Common myeloid progenitor, CD34-positive (primary cell): ENCODE measurements at regions not wholly inside any gene's neighbourhood (a gene's known extent, or its start where the extent isn't known, plus 50 kb on each side); places are given as distances from the start of the nearest gene placed in this dataset.

Source experiments
- CTCF ChIA-PET: fragments of 350-600 bp; sonication (Branson Sonifier 250); formaldehyde crosslinking; loops from one replicate; lab custom pipeline; 2021; ENCODE audit warnings: antibody characterized with exemption; lab: Charles Lee
- POLR2A ChIA-PET: fragments of 350-600 bp; sonication (Branson Sonifier 250); formaldehyde crosslinking; loops from one replicate; lab custom pipeline; 2021; ENCODE audit warnings: antibody characterized with exemption; lab: Charles Lee
- DNase-seq, 3 donors: peaks; one replicate each; pipeline versions ENCODE4 v3.0.0 to v3.0.0-alpha.2; 2013
- H3K27ac ChIP-seq, 2 experiments: 1 replicate in 1 of 2; 2 replicates in 1 of 2; pipeline ENCODE4 v1.7.0; 2013; ENCODE audit warnings: inconsistent platforms in 2 of 2, low read length in 2 of 2, mild to moderate bottlenecking in 2 of 2, low read depth in 1 of 2, moderate library complexity in 1 of 2; ENCODE audit not compliant: severe bottlenecking in 2 of 2, insufficient read depth in 1 of 2, poor library complexity in 1 of 2
- H3K27me3 ChIP-seq, 5 experiments: replicated peaks in 2 of 5; 1 replicate in 3 of 5; 2 replicates in 2 of 5; pipeline versions ENCODE4 v1.6.1 to v1.7.0; 2013; ENCODE audit warnings: low read length in 4 of 5, mild to moderate bottlenecking in 2 of 5, moderate library complexity in 2 of 5, inconsistent platforms in 1 of 5; ENCODE audit not compliant: insufficient read depth in 5 of 5, control insufficient read depth in 4 of 5
- H3K36me3 ChIP-seq, 4 experiments: 1 replicate in 2 of 4; 2 replicates in 2 of 4; pipeline versions ENCODE4 v1.6.1 to v1.7.0; 2013; ENCODE audit warnings: low read length in 3 of 4, control low read depth in 1 of 4, mild to moderate bottlenecking in 1 of 4; ENCODE audit not compliant: control insufficient read depth in 4 of 4, insufficient read depth in 4 of 4
- H3K4me1 ChIP-seq, 4 experiments: 1 replicate in 3 of 4; 2 replicates in 1 of 4; pipeline versions ENCODE4 v1.6.1 to v1.7.1; 2013; ENCODE audit warnings: low read length in 3 of 4, mild to moderate bottlenecking in 3 of 4, control low read depth in 1 of 4, inconsistent platforms in 1 of 4, moderate library complexity in 1 of 4; ENCODE audit not compliant: control insufficient read depth in 4 of 4, insufficient read depth in 4 of 4; ENCODE audit errors: control extremely low read depth in 1 of 4
- H3K4me3 ChIP-seq, 7 experiments: 1 replicate in 4 of 7; 2 replicates in 3 of 7; pipeline versions ENCODE4 v1.5.1 to v1.7.0; 2013; ENCODE audit warnings: mild to moderate bottlenecking in 7 of 7, low read length in 6 of 7, moderate library complexity in 6 of 7, inconsistent platforms in 2 of 7, low read depth in 2 of 7, control low read depth in 1 of 7; ENCODE audit not compliant: insufficient read depth in 4 of 7, control insufficient read depth in 1 of 7; ENCODE audit errors: extremely low read depth in 1 of 7
- H3K9me3 ChIP-seq, 5 experiments: 1 replicate in 4 of 5; 2 replicates in 1 of 5; pipeline versions ENCODE4 v1.6.1 to v1.7.1; 2013; ENCODE audit warnings: low read length in 4 of 5, mild to moderate bottlenecking in 2 of 5, inconsistent platforms in 1 of 5, low read depth in 1 of 5, moderate library complexity in 1 of 5; ENCODE audit not compliant: control insufficient read depth in 4 of 5, insufficient read depth in 2 of 5; ENCODE audit errors: control extremely low read depth in 1 of 5
- WGBS: methylation state at CpG from one replicate; pipeline ENCODE4 v1.1.5; 2013; ENCODE audit not compliant: insufficient coverage; 5-methylcytosine and 5-hydroxymethylcytosine counted together

DNA sequence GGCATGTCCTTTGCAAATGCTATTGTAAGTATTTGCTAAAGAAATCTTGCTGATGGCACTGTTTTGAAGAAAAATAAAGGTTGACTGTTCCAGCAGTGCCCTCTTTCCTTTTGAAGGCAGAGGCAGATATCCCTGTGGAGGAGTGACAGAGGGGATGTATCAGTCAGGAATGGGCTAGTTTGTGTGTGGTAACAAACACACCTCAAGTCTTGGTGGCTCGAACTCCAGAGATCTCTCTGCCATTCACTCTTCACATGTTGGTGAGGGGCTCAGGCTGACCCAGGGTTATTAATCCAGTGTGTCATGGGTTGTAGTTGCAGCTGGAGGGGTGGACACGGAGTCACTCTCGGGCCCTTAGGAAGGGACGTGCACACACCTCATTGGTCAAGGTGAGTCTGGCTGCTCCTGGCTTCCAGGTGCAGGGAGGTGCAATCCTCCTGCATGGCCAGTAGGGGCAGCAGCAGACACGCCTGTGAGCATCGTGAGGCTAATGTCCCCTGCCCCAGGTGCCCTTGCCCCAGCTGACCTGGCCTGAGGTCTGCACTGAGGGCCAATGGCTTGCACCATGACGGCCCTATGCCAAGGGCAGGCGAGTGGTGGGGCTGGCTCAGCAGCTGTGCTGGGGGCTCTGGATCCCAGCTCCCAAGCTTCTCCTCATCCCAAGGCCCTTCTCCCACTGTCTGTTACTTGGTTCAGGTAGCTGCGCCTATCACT lies 146.5 kb downstream of the ASB1 start:
- ChIA-PET CTCF (interaction anchor here (1.9 kb wide), 1 partner anchor 60 kb away, joined by 4 read pairs; no protein-coding TSS in a partner anchor), POLR2A (no interaction called here)
- Histone ChIP-seq H3K4me3 (no peak overlapping the region), H3K27me3 (peaks cover 0 to 16% (median 0%) of the 10 kb centered on the region in 5 experiments), H3K9me3 (peaks cover 0 to 6% (median 0%) of the 10 kb centered on the region in 5 experiments), H3K4me1 (no peaks in the 10 kb centered on the region), H3K27ac (no peak overlapping the region), H3K36me3 (no peaks in the 10 kb centered on the region)
- 80% methylated on average over 7 of the region's 9 CpGs for WGBS
- peak in 1 of 3 donors; percentile 9 for DNase-seq

DNA sequence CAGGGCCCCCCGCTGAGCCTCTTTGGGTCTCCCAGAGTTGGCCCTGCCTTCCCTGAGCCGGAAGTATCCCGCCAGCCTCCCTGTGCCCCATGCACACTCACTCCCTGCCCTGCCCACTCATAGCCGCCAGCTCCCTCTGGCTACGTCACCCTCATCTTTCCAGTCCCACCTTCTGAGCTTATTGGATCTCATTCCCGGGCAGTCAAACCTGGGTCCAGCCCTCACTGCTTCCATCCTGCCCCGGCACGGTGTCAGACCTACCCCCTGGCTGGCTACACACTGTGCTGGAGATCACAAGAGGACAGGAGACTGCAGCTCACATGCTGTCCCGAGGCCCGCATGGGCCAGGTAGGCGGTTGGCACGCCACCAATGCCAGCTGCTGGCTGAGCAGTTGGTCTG lies 147.2 kb downstream of the ASB1 start:
- H3K4me1 ChIP-seq, result no peaks in the 10 kb centered on the region
- CTCF ChIA-PET, result interaction anchor here (1.9 kb wide), 1 partner anchor 61 kb away, joined by 4 read pairs; no protein-coding TSS in a partner anchor
- 97% methylated on average over 11 of the region's 12 CpGs for WGBS

DNA sequence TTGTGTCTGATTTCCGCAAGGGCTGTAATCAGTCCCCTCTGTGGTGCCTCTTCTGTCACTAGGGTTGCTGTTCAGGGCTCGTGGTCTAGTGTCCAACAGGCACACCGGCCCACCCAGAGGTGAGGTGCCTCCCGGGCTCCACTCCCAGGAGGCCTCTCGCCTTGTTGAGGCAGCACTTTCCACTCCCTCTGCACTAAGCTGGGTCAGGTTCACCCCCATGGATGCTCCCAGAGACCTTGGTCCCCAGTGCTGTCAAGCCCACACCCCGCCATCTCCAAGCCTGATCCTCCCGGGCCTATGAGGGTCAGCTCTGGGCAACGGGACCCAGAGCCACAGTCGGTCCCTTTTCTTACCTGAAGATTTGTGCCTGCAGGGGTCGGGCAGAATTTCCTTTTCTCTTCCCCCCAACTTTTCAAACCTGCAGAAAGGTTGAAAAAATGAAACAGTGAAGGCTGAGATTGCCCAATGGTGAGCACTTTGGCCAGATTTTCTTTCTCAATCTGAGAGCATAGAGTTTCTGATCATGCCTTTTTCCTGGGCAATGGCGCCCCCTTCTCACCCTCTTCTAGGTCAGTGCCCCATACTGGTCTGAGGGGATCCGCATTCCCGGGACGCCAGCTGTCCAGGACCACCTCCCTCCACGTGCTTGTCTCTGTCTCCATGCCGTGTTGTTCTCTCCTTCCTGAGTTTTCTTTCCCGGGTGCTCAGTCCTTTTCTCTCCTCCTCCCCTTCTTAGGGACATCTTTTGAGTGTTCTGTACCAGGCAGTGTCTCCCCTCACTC lies 148.0 kb downstream of the ASB1 start:
- Histone ChIP-seq H3K27me3 (peaks cover 0 to 19% (median 0%) of the 10 kb centered on the region in 5 experiments), H3K4me1 (no peaks in the 10 kb centered on the region), H3K4me3 (no peak overlapping the region), H3K9me3 (peaks cover 0 to 6% (median 0%) of the 10 kb centered on the region in 5 experiments), H3K27ac (no peak overlapping the region), H3K36me3 (no peaks in the 10 kb centered on the region)
- WGBS, result 94% methylated on average over 11 of the region's 17 CpGs
- ChIA-PET CTCF (interaction anchor here (1.2 kb wide), 1 partner anchor 61 kb away, joined by 3 read pairs; no protein-coding TSS in a partner anchor), POLR2A (no interaction called here)
- no peak for DNase-seq

More for the DNA sequence above, 147.2 kb downstream of the ASB1 start:
- H3K27me3 ChIP-seq, result peaks cover 0 to 19% (median 0%) of the 10 kb centered on the region in 5 experiments
- POLR2A ChIA-PET, result no interaction called here
- no peak overlapping the region for H3K27ac ChIP-seq
- DNase-seq, result no peak
- H3K4me3 ChIP-seq, result no peak overlapping the region
- peaks cover 0 to 6% (median 0%) of the 10 kb centered on the region in 5 experiments for H3K9me3 ChIP-seq
- H3K36me3 ChIP-seq, result no peaks in the 10 kb centered on the region

DNA sequence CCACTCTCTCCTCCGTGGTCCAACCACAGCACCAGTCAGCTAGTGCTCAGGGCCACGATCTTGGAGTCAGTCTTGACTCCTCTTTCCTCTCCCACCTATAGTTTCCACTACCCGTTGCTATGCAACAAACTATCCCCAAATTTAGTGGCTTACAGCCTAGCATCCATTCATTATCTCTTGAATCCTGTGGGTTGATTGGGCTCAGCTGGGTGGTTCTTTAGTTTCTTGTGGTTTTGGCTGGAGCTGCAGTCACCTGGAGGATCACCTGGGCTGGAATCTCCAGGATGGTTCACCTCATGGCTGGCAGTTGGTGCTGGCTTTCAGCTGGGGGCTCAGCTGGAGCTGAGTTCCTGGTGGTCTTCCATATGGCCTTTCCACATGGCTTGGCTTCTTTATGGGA lies 149.9 kb downstream of the ASB1 start:
- WGBS, result 86% methylated on average over 2 of the region's 3 CpGs

DNA sequence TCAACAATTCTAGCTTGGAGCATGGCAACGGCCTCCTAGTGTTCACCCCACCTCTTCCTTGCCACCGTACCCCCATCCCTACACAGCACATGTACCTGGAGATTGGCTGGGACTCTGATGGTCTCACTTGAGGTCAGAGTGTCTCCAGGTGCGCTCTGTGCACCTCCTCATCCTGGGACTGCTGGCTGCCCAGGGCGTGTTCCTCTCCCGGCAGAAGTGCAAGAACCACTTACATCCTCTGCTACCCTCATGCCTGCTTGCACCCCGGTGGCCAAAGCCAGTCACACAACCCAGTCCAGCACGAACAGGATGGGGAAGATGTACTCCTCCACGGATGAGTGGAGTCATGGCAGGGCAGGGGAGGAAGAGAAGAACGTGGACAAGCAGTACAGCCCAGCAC lies 151.5 kb downstream of the ASB1 start:
- no peak for DNase-seq
- WGBS, result 84% methylated on average over 8 of the region's 9 CpGs
- Histone ChIP-seq H3K27ac (no peak overlapping the region), H3K36me3 (no peaks in the 10 kb centered on the region), H3K27me3 (peaks cover 0 to 14% (median 0%) of the 10 kb centered on the region in 5 experiments), H3K4me1 (no peaks in the 10 kb centered on the region), H3K9me3 (peaks cover 0 to 8% (median 0%) of the 10 kb centered on the region in 5 experiments), H3K4me3 (no peak overlapping the region)
- ChIA-PET POLR2A (no interaction called here), CTCF (no interaction called here)

More for the DNA sequence above, 149.9 kb downstream of the ASB1 start:
- peaks cover 0 to 6% (median 0%) of the 10 kb centered on the region in 5 experiments for H3K9me3 ChIP-seq
- peaks cover 0 to 14% (median 0%) of the 10 kb centered on the region in 5 experiments for H3K27me3 ChIP-seq
- ChIA-PET POLR2A (no interaction called here), CTCF (no interaction called here)
- H3K4me3 ChIP-seq, result no peak overlapping the region
- DNase-seq, result no peak
- H3K36me3 ChIP-seq, result no peaks in the 10 kb centered on the region
- no peak overlapping the region for H3K27ac ChIP-seq
- H3K4me1 ChIP-seq, result no peaks in the 10 kb centered on the region

DNA sequence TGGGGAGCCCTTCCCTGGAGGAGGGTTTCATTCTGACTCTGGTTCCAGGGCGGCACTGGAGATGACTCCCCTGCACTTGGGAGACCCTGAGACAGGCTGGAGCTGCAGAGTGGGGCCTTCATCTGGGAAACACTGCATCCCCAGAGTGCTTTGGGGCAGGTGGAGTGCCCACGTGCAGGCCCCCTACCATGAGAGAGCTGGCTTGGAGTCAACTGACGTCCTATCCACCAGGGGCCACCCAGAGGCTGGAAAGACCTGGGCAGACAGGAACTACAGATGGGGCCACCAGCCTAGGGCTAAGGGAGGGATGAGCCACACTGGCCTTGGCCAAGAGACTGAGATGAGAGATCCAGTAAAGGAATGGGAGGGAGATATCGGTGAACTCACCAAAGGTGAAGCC lies 153.8 kb downstream of the ASB1 start:
- POLR2A ChIA-PET, result no interaction called here
- CTCF ChIA-PET, result no interaction called here
- peaks cover 0 to 8% (median 0%) of the 10 kb centered on the region in 5 experiments for H3K9me3 ChIP-seq
- no peak for DNase-seq
- 78% methylated on average over 3 of the region's 4 CpGs for WGBS
- H3K27me3 ChIP-seq, result peaks cover 0 to 14% (median 0%) of the 10 kb centered on the region in 5 experiments
- H3K36me3 ChIP-seq, result no peaks in the 10 kb centered on the region
- no peaks in the 10 kb centered on the region for H3K4me1 ChIP-seq
- H3K4me3 ChIP-seq, result no peak overlapping the region
- H3K27ac ChIP-seq, result no peak overlapping the region
